ENCODE measurements at regions not wholly inside any gene's neighbourhood (a gene's known extent, or its start where the extent isn't known, plus 50 kb on each side); places are given as distances from the start of the nearest gene placed in this dataset.

DNA sequence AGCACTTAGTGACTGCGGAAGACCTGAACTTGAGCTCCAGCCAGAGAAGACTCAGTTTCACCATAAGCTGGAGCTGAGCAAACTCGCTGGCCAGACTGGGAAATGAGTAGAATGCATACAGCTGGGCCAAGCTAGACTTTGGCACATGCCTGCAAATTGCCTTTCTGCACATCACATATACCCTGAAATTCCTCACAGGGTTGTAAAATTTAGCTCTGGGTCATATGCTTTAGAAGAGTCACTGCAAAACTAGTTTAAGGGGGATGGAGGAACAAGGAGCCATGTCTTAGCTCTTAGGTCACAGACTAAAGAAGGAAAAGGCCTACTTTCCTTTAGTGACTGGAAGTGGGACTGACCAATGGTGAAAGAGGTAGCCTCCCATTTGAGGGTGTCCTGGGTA, 67.6 kb downstream of the PPP1R3C start:
- TF ChIP-seq CTCF (IDR thresholded peaks at IDR 0.05) = no peak
- TF ChIP-seq POLR2AphosphoS5 (IDR thresholded peaks at IDR 0.05) = no peak
- TF ChIP-seq POLR2A (IDR thresholded peaks at IDR 0.05) = no peak
- no peak for TF ChIP-seq EP300 (IDR thresholded peaks at IDR 0.05)

Data from upper lobe of left lung (tissue), 4 donors.